ENCODE measurements at regions not wholly inside any gene's neighbourhood (a gene's known extent, or its start where the extent isn't known, plus 50 kb on each side); places are given as distances from the start of the nearest gene placed in this dataset.

GRCh38 chr4:103928370-103928769 is 208.6 kb upstream of the TACR3 start (continued):
- no peak for TF ChIP-seq POLR2AphosphoS5 (IDR thresholded peaks at IDR 0.05; ENCODE audit: low read depth)
- TF ChIP-seq NANOG (IDR thresholded peaks at IDR 0.05; ENCODE audit: borderline replicate concordance) = no peak
- TF ChIP-seq JUNB (IDR thresholded peaks at IDR 0.05; ENCODE audit: unreplicated experiment) = no peak
- no peak for TF ChIP-seq CTCF (conservative IDR thresholded peaks at IDR 0.05; ENCODE audit: low read depth in 2 of 2)

- no peak overlapping the region for H3K27ac Mint-ChIP-seq
- DNase-seq (ENCODE audit: low spot score) (no peak), ATAC-seq (no peak)
- no peaks in the 10 kb centered on the region for H3K36me3 Mint-ChIP-seq (ENCODE audit: low read depth)
- Histone ChIP-seq H2AFZ (no peak overlapping the region), H3K4me1 (ENCODE audit: insufficient read depth) (no peaks in the 10 kb centered on the region), H3K27ac (ENCODE audit: low read depth) (no peak overlapping the region), H3K36me3 (ENCODE audit: insufficient read depth) (no peaks in the 10 kb centered on the region), H3K4me2 (no peak overlapping the region), H3K9me2 (ENCODE audit: insufficient read depth) (no peaks in the 10 kb centered on the region), H3K79me2 (replicated peaks; ENCODE audit: insufficient read depth) (no peaks in the 10 kb centered on the region), H3K4me3 (no peak overlapping the region), H3F3A (replicated peaks; ENCODE audit: low read depth) (no peaks in the 10 kb centered on the region), H3K27me3 (ENCODE audit: insufficient read depth) (no peaks in the 10 kb centered on the region), H4K20me1 (replicated peaks; ENCODE audit: insufficient read depth) (no peaks in the 10 kb centered on the region)
- H3K27me3 Mint-ChIP-seq (ENCODE audit: insufficient read depth, low read depth, poor library complexity) = no peaks in the 10 kb centered on the region
- H3K9me3 Mint-ChIP-seq = no peaks in the 10 kb centered on the region
- no peak overlapping the region for H3K4me3 Mint-ChIP-seq
- H3K4me1 Mint-ChIP-seq = peaks cover 3% of the 10 kb centered on the region; the same call in 1 of the 3 replicates
- TF ChIP-seq JUNB (IDR thresholded peaks at IDR 0.05; ENCODE audit: unreplicated experiment) (no peak), STAT1 (IDR thresholded peaks at IDR 0.05; ENCODE audit: unreplicated experiment) (no peak), EZH2phosphoT487 (IDR thresholded peaks at IDR 0.05; ENCODE audit: unreplicated experiment) (no peak), CTCF (conservative IDR thresholded peaks at IDR 0.05; ENCODE audit: low read depth in 2 of 2) (no peak), NANOG (IDR thresholded peaks at IDR 0.05; ENCODE audit: borderline replicate concordance) (no peak), ETS1 (IDR thresholded peaks at IDR 0.05) (no peak), REST (IDR thresholded peaks at IDR 0.05; ENCODE audit: unreplicated experiment) (no peak), ZNF462 (CRISPR knock-in tag; IDR thresholded peaks at IDR 0.05) (no peak), ZNF114 (CRISPR knock-in tag; IDR thresholded peaks at IDR 0.05) (no peak)
These were observed 203.8 kb upstream of the TACR3 start for GRCh38 chr4:103923551-103923950.

Data from GM23338 (cell line).